ENCODE measurements at regions not wholly inside any gene's neighbourhood (a gene's known extent, or its start where the extent isn't known, plus 50 kb on each side); places are given as distances from the start of the nearest gene placed in this dataset.

- TF ChIP-seq CTCF (conservative IDR thresholded peaks at IDR 0.05; ENCODE audit: low read depth in 2 of 2): no peak
- TF ChIP-seq POLR2AphosphoS5 (IDR thresholded peaks at IDR 0.05; ENCODE audit: low read depth): no peak
- no peak for TF ChIP-seq EZH2 (IDR thresholded peaks at IDR 0.05; ENCODE audit: low read depth, unreplicated experiment)
- TF ChIP-seq EZH2phosphoT487 (IDR thresholded peaks at IDR 0.05; ENCODE audit: unreplicated experiment): no peak
- TF ChIP-seq REST (IDR thresholded peaks at IDR 0.05; ENCODE audit: unreplicated experiment): no peak
These were observed 101.9 kb upstream of the NPTX2 start for GRCh38 chr7:98515201-98515600.

All from GM23338 (cell line).